GM23248 (cell line): ENCODE measurements at regions not wholly inside any gene's neighbourhood (a gene's known extent, or its start where the extent isn't known, plus 50 kb on each side); places are given as distances from the start of the nearest gene placed in this dataset.
"Not testable (repeated sequence)": the region's sequence is repeated elsewhere in the genome, so short reads cannot be mapped to it uniquely, and the experiment has no call there.

Experiments
- DNase-seq: peaks from one replicate; pipeline ENCODE4 v3.0.0-alpha.2; 2015
- H2AFZ ChIP-seq: fragments of 200-600 bp; sonication (generic); 2 replicates; pipeline ENCODE4 v1.6.1; 2016; ENCODE audit warnings: antibody characterized with exemption
- H3F3A ChIP-seq: fragments of 200-600 bp; sonication (generic); 2 replicates; pipeline ENCODE4 v1.6.1; 2016; ENCODE audit warnings: mild to moderate bottlenecking, antibody characterized with exemption, mixed run types; ENCODE audit not compliant: insufficient read depth
- H3K27ac ChIP-seq: fragments of 200-600 bp; sonication (generic); 2 replicates; pipeline ENCODE4 v1.5.1; 2016; ENCODE audit warnings: mild to moderate bottlenecking
- H3K27me3 ChIP-seq: fragments of 200-600 bp; sonication (generic); replicated peaks from 2 replicates; pipeline ENCODE4 v1.6.1; 2016; ENCODE audit warnings: mild to moderate bottlenecking; ENCODE audit not compliant: insufficient read depth
- H3K36me3 ChIP-seq: fragments of 200-600 bp; sonication (generic); 2 replicates; pipeline ENCODE4 v1.6.1; 2016; ENCODE audit warnings: low read depth, mild to moderate bottlenecking
- H3K4me1 ChIP-seq: fragments of 200-600 bp; sonication (generic); 2 replicates; pipeline ENCODE4 v1.6.1; 2016; ENCODE audit warnings: mild to moderate bottlenecking; ENCODE audit not compliant: insufficient read depth
- H3K4me2 ChIP-seq: fragments of 200-600 bp; sonication (generic); one replicate; pipeline ENCODE4 v1.6.1; 2016; ENCODE audit warnings: mild to moderate bottlenecking; ENCODE audit not compliant: unreplicated experiment
- H3K4me3 ChIP-seq: fragments of 200-600 bp; sonication (generic); 2 replicates; pipeline ENCODE4 v1.5.1; 2016; ENCODE audit warnings: mild to moderate bottlenecking
- H3K79me2 ChIP-seq: fragments of 200-600 bp; sonication (generic); 2 replicates; pipeline ENCODE4 v1.6.1; 2016; ENCODE audit warnings: mild to moderate bottlenecking; ENCODE audit not compliant: insufficient read depth
- H3K9ac ChIP-seq: fragments of 200-600 bp; sonication (generic); 2 replicates; pipeline ENCODE4 v1.6.1; 2016; ENCODE audit warnings: mild to moderate bottlenecking
- H3K9me2 ChIP-seq: fragments of 200-600 bp; sonication (generic); 2 replicates; pipeline ENCODE4 v1.6.1; 2016; ENCODE audit warnings: mixed run types, mild to moderate bottlenecking, moderate library complexity; ENCODE audit not compliant: insufficient read depth
- H3K9me3 ChIP-seq: fragments of 200-600 bp; sonication (generic); one replicate; pipeline ENCODE4 v1.6.1; 2017; ENCODE audit warnings: low read depth
- H4K20me1 ChIP-seq: fragments of 200-600 bp; sonication (generic); 2 replicates; pipeline ENCODE4 v1.6.0; 2016; ENCODE audit not compliant: insufficient read depth
- EZH2 ChIP-seq: fragments of 200-600 bp; sonication (generic); IDR thresholded peaks from 2 replicates; pipeline ENCODE4 v1.6.1; 2018; ENCODE audit warnings: antibody characterized with exemption, mild to moderate bottlenecking; ENCODE audit not compliant: insufficient read depth, poor library complexity, severe bottlenecking
- EZH2phosphoT487 ChIP-seq: fragments of 200-600 bp; sonication (generic); IDR thresholded peaks from 2 replicates; pipeline ENCODE4 v1.6.1; 2018; ENCODE audit warnings: antibody characterized with exemption, moderate library complexity, mild to moderate bottlenecking, low read depth; ENCODE audit not compliant: insufficient read depth
- WGBS, 2 experiments: methylation state at CpG; one replicate each; pipeline ENCODE4 v1.1.6; 2015 to 2017; ENCODE audit warnings: low lambda C conversion rate in 2 of 2, low coverage in 1 of 2; ENCODE audit errors: missing lambda C conversion rate in 2 of 2; 5-methylcytosine and 5-hydroxymethylcytosine counted together
- in situ Hi-C: fragments of 300-500 bp; cut with MboI; formaldehyde crosslinking; loops from 2 replicates; pipeline ENCODE4 v1.15.0; 2020

GRCh38 chr2:120541972-120542670 is 193.5 kb upstream of the GLI2 start:
- TF ChIP-seq EZH2 = no peak
- TF ChIP-seq EZH2phosphoT487 = no peak
- peak overlapping the region; percentile 49 for H3K4me2 ChIP-seq
- peak overlapping the region; percentile 43 for H3K27ac ChIP-seq
- WGBS, 2 experiments = 95 to 98% methylated on average over 7 of the region's 7 CpGs
- H3K9ac ChIP-seq = no peak overlapping the region
- H3K9me3 ChIP-seq = no peaks in the 10 kb centered on the region
- H3F3A ChIP-seq = peaks cover 13% of the 10 kb centered on the region
- in situ Hi-C loops = no loop called here
- no peaks in the 10 kb centered on the region for H3K27me3 ChIP-seq
- no peak overlapping the region for H2AFZ ChIP-seq
- no peaks in the 10 kb centered on the region for H4K20me1 ChIP-seq
- no peaks in the 10 kb centered on the region for H3K36me3 ChIP-seq
- no peaks in the 10 kb centered on the region for H3K79me2 ChIP-seq
- H3K4me3 ChIP-seq = no peak overlapping the region
- H3K4me1 ChIP-seq = peaks cover 51% of the 10 kb centered on the region
- H3K9me2 ChIP-seq = no peaks in the 10 kb centered on the region
- no peak for DNase-seq

GRCh38 chr2:120542911-120543527 is 192.6 kb upstream of the GLI2 start:
- Histone ChIP-seq H2AFZ (no peak overlapping the region), H4K20me1 (no peaks in the 10 kb centered on the region), H3K9me2 (no peaks in the 10 kb centered on the region), H3K27me3 (no peaks in the 10 kb centered on the region), H3K4me1 (peaks cover 58% of the 10 kb centered on the region), H3K79me2 (no peaks in the 10 kb centered on the region), H3K4me3 (no peak overlapping the region), H3K4me2 (no peak overlapping the region), H3F3A (peaks cover 17% of the 10 kb centered on the region), H3K9me3 (no peaks in the 10 kb centered on the region), H3K27ac (no peak overlapping the region), H3K36me3 (no peaks in the 10 kb centered on the region), H3K9ac (no peak overlapping the region)
- no peak for DNase-seq
- TF ChIP-seq EZH2phosphoT487 = no peak
- TF ChIP-seq EZH2 = no peak
- 96 to 97% methylated on average over 13 of the region's 13 CpGs for WGBS, 2 experiments
- in situ Hi-C loops = no loop called here

GRCh38 chr2:120543899-120544298 is 191.8 kb upstream of the GLI2 start:
- Histone ChIP-seq H3K4me2 (no peak overlapping the region), H3F3A (peaks cover 17% of the 10 kb centered on the region), H2AFZ (no peak overlapping the region), H3K27me3 (no peaks in the 10 kb centered on the region), H3K9me2 (no peaks in the 10 kb centered on the region), H3K27ac (no peak overlapping the region), H3K9me3 (no peaks in the 10 kb centered on the region), H3K36me3 (no peaks in the 10 kb centered on the region), H4K20me1 (no peaks in the 10 kb centered on the region), H3K4me1 (peaks cover 58% of the 10 kb centered on the region), H3K79me2 (no peaks in the 10 kb centered on the region), H3K4me3 (no peak overlapping the region), H3K9ac (no peak overlapping the region)
- 91 to 92% methylated on average over 16 of the region's 16 CpGs for WGBS, 2 experiments
- no peak for DNase-seq
- in situ Hi-C loops = no loop called here
- TF ChIP-seq EZH2phosphoT487 (no peak), EZH2 (no peak)

- peaks cover 17% of the 10 kb centered on the region for H3F3A ChIP-seq
- in situ Hi-C loops = no loop called here
- H4K20me1 ChIP-seq = no peaks in the 10 kb centered on the region
- DNase-seq = no peak
- no peak overlapping the region for H3K9ac ChIP-seq
- 98 to 100% methylated on average over 9 of the region's 9 CpGs for WGBS, 2 experiments
- H3K4me2 ChIP-seq = no peak overlapping the region
- no peak overlapping the region for H3K27ac ChIP-seq
- no peak overlapping the region for H3K4me3 ChIP-seq
- H2AFZ ChIP-seq = no peak overlapping the region
- H3K36me3 ChIP-seq = no peaks in the 10 kb centered on the region
- H3K4me1 ChIP-seq = peaks cover 53% of the 10 kb centered on the region
- H3K9me2 ChIP-seq = no peaks in the 10 kb centered on the region
- H3K79me2 ChIP-seq = no peaks in the 10 kb centered on the region
- no peaks in the 10 kb centered on the region for H3K27me3 ChIP-seq
- TF ChIP-seq EZH2phosphoT487 = no peak
- no peak for TF ChIP-seq EZH2
- no peaks in the 10 kb centered on the region for H3K9me3 ChIP-seq
Observed at GRCh38 chr2:120544522-120544921, 191.1 kb upstream of the GLI2 start.

GRCh38 chr2:120545007-120545406 is 190.7 kb upstream of the GLI2 start:
- H2AFZ ChIP-seq, H3K4me3 ChIP-seq, H3K27ac ChIP-seq, in situ Hi-C loops, H3K79me2 ChIP-seq, H3K36me3 ChIP-seq, H3K4me2 ChIP-seq, H4K20me1 ChIP-seq, H3K9me3 ChIP-seq, H3K9ac ChIP-seq, H3K27me3 ChIP-seq, DNase-seq, H3K9me2 ChIP-seq: not testable (repeated sequence)
- Histone ChIP-seq H3F3A (peaks cover 17% of the 10 kb centered on the region), H3K4me1 (peaks cover 48% of the 10 kb centered on the region)
- WGBS, 2 experiments = 90 to 93% methylated on average over 11 of the region's 11 CpGs
